ENCODE measurements at regions not wholly inside any gene's neighbourhood (a gene's known extent, or its start where the extent isn't known, plus 50 kb on each side); places are given as distances from the start of the nearest gene placed in this dataset.

- peaks cover 2% of the 10 kb centered on the region for H3K79me2 ChIP-seq (ENCODE audit: control insufficient read depth, insufficient read depth, low read length)
- H4K5ac ChIP-seq (ENCODE audit: low read length) = no peak overlapping the region
- H3K56ac ChIP-seq (ENCODE audit: low read length) = no peak overlapping the region
- no peak overlapping the region for H4K8ac ChIP-seq (ENCODE audit: low read depth, low read length)
- H2AK5ac ChIP-seq (ENCODE audit: low read length) = no peak overlapping the region
- H2BK5ac ChIP-seq (ENCODE audit: low read length) = no peak overlapping the region
- no peak overlapping the region for H3K9ac ChIP-seq (ENCODE audit: low read length)
- no peak overlapping the region for H3K27ac ChIP-seq (ENCODE audit: low read depth, low read length)
- no peaks in the 10 kb centered on the region for H3K79me1 ChIP-seq (ENCODE audit: low read length)
- no peak overlapping the region for H3K4me2 ChIP-seq (ENCODE audit: low read length)
- no peak overlapping the region for H3K23ac ChIP-seq (ENCODE audit: low read length)
- H3K36me3 ChIP-seq (ENCODE audit: control insufficient read depth, insufficient read depth, low read length) = no peaks in the 10 kb centered on the region
- no peak overlapping the region for H3K4me3 ChIP-seq (ENCODE audit: low read length)
- no peaks in the 10 kb centered on the region for H3K27me3 ChIP-seq (ENCODE audit: insufficient read depth, low read length, poor library complexity)
- H2BK120ac ChIP-seq (ENCODE audit: low read depth, low read length) = no peak overlapping the region
- H3K4me1 ChIP-seq (ENCODE audit: control insufficient read depth, low read depth, low read length) = peaks cover 4% of the 10 kb centered on the region
- DNase-seq = no peak
- no peak overlapping the region for H2BK15ac ChIP-seq (replicated peaks; ENCODE audit: low read depth)
- no peak overlapping the region for H3K18ac ChIP-seq (ENCODE audit: low read length)
- 100% methylated on average over 1 of the region's 2 CpGs for WGBS (ENCODE audit: extremely low coverage, insufficient coverage, low lambda C conversion rate)
- no peak overlapping the region for H3K4ac ChIP-seq (ENCODE audit: low read depth, low read length)
These were observed 90.5 kb upstream of the ARHGAP32 start for GRCh38 chr11:129282634-129283033.

DNA sequence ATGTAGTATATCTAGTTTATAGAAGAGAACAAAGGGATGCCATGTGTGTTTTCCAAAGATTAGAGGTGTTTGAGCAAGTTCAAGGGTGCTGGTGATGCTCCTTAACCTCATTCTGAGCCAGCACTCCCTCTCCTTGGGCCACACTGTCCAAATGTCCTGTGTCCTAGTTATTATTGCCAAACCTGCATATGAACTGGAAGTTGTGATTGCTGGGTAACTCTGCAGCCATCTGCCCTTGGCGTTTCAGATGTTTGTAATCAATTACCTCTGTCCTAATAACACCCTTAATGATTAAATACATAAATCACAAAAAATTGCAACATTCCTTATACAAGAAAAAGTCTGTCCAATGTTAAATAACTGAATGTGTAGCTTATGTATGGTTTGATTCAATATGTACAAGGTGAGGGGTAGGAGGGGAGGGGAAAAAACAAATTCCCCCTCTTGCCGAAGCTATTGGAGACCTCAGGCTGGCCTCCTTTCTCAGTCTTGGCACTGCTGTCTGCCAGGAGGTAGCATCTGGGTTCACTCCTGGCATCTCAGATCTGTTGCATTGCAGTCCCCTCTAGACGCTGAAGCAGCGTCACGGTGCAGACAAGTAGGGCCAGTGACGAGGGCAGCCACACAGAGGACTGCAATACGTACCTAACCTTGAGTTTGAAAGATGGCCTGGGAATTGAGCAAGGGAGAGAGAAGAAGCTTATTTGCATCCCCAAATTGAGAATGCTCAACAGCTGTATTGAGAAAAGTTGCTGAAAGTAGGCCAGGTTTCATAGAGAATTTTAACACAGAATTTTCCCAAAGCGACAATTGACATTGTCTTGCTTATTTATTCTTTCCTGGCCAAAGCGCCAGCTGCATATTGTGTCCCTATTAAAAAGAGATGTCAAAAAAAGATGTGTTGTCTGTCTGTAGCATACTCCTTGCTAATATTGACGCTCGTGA lies 89.6 kb upstream of the ARHGAP32 start:
- no peak overlapping the region for H3K4me3 ChIP-seq (ENCODE audit: low read length)
- H3K4me2 ChIP-seq (ENCODE audit: low read length) = no peak overlapping the region
- DNase-seq = no peak
- no peaks in the 10 kb centered on the region for H3K27me3 ChIP-seq (ENCODE audit: insufficient read depth, low read length, poor library complexity)
- H2BK120ac ChIP-seq (ENCODE audit: low read depth, low read length) = no peak overlapping the region
- peak overlapping the region; percentile 65 for H3K56ac ChIP-seq (ENCODE audit: low read length)
- no peak overlapping the region for H4K5ac ChIP-seq (ENCODE audit: low read length)
- H3K79me1 ChIP-seq (ENCODE audit: low read length) = peaks cover 3% of the 10 kb centered on the region
- no peak overlapping the region for H3K27ac ChIP-seq (ENCODE audit: low read depth, low read length)
- peak overlapping the region; percentile 29 for H2AK5ac ChIP-seq (ENCODE audit: low read length)
- no peak overlapping the region for H3K23ac ChIP-seq (ENCODE audit: low read length)
- H2BK15ac ChIP-seq (replicated peaks; ENCODE audit: low read depth) = no peak overlapping the region
- peaks cover 4% of the 10 kb centered on the region for H3K4me1 ChIP-seq (ENCODE audit: control insufficient read depth, low read depth, low read length)
- peaks cover 10% of the 10 kb centered on the region for H3K79me2 ChIP-seq (ENCODE audit: control insufficient read depth, insufficient read depth, low read length)
- no peaks in the 10 kb centered on the region for H3K36me3 ChIP-seq (ENCODE audit: control insufficient read depth, insufficient read depth, low read length)
- no peak overlapping the region for H3K9ac ChIP-seq (ENCODE audit: low read length)
- H3K18ac ChIP-seq (ENCODE audit: low read length) = no peak overlapping the region
- no CpG with 5 or more reads among the region's 11 CpGs for WGBS (ENCODE audit: extremely low coverage, insufficient coverage, low lambda C conversion rate)
- H2BK5ac ChIP-seq (ENCODE audit: low read length) = no peak overlapping the region
- H3K4ac ChIP-seq (ENCODE audit: low read depth, low read length) = no peak overlapping the region
- H4K8ac ChIP-seq (ENCODE audit: low read depth, low read length) = no peak overlapping the region

- Histone ChIP-seq H3K4ac (ENCODE audit: low read depth, low read length) (peak overlapping the region; percentile 25), H2BK5ac (ENCODE audit: low read length) (no peak overlapping the region), H3K56ac (ENCODE audit: low read length) (peak overlapping the region; percentile 95), H3K23ac (ENCODE audit: low read length) (peak overlapping the region; percentile 71), H2BK15ac (replicated peaks; ENCODE audit: low read depth) (no peak overlapping the region), H3K27me3 (ENCODE audit: insufficient read depth, low read length, poor library complexity) (no peaks in the 10 kb centered on the region), H3K9ac (ENCODE audit: low read length) (peak overlapping the region; percentile 72), H2BK120ac (ENCODE audit: low read depth, low read length) (no peak overlapping the region), H2AK5ac (ENCODE audit: low read length) (no peak overlapping the region), H3K18ac (ENCODE audit: low read length) (peak overlapping the region; percentile 20), H3K79me2 (ENCODE audit: control insufficient read depth, insufficient read depth, low read length) (peaks cover 16% of the 10 kb centered on the region), H3K4me2 (ENCODE audit: low read length) (peak overlapping the region; percentile 80), H4K5ac (ENCODE audit: low read length) (no peak overlapping the region), H3K36me3 (ENCODE audit: control insufficient read depth, insufficient read depth, low read length) (no peaks in the 10 kb centered on the region), H4K8ac (ENCODE audit: low read depth, low read length) (no peak overlapping the region), H3K4me1 (ENCODE audit: control insufficient read depth, low read depth, low read length) (peaks cover 4% of the 10 kb centered on the region), H3K4me3 (ENCODE audit: low read length) (peak overlapping the region; percentile 51), H3K79me1 (ENCODE audit: low read length) (peaks cover 3% of the 10 kb centered on the region), H3K27ac (ENCODE audit: low read depth, low read length) (no peak overlapping the region)
- no peak for DNase-seq
- WGBS (ENCODE audit: extremely low coverage, insufficient coverage, low lambda C conversion rate) = no CpG with 5 or more reads among the region's 16 CpGs
These were observed 88.1 kb upstream of the ARHGAP32 start for GRCh38 chr11:129280027-129280811.

DNA sequence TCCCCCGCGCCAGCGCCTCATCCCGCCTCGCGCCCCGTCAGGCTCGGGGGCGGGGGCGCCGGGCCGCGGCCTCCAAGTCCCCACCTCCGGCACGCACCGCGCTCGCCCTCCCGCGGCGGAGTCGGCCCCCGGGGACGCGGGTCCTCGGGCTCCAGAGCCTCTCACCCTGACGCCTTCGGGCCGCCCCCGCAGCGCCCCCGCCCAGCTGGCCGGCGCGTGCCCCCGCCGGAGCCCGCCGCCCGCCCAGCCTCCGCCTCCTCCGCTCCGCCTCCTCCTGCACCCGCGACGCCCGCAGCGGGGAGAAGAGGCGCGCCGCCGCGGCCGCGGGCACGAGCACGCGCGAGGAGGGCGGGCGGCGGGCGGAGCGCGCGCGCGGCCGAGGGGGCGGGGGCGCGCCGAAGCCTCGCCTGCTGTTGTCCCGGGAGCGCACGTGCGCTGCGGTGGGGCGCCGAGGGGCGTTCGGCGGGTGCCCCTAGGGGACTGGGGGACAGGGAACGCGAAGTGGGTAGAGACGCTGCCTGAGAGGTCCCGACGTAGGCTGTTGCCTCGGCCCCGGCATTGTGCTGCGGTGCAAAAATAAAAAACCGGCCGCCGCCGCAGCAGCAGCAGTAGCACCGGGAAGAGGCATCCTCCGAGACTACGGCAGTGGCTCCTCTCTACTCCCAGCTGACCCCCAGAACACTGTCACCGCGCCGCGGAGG lies 87.4 kb upstream of the ARHGAP32 start:
- no CpG with 5 or more reads among the region's 103 CpGs for WGBS (ENCODE audit: extremely low coverage, insufficient coverage, low lambda C conversion rate)
- peak; percentile 85 for DNase-seq

GRCh38 chr11:129278586-129279319 lies 86.6 kb upstream of the ARHGAP32 start:
- H3K79me1 ChIP-seq (ENCODE audit: low read length) = peaks cover 3% of the 10 kb centered on the region
- peak overlapping the region; percentile 48 for H2BK15ac ChIP-seq (replicated peaks; ENCODE audit: low read depth)
- no peak for DNase-seq
- H2AK5ac ChIP-seq (ENCODE audit: low read length) = no peak overlapping the region
- H2BK120ac ChIP-seq (ENCODE audit: low read depth, low read length) = peak overlapping the region; percentile 75
- peak overlapping the region; percentile 32 for H3K27ac ChIP-seq (ENCODE audit: low read depth, low read length)
- WGBS (ENCODE audit: extremely low coverage, insufficient coverage, low lambda C conversion rate) = no CpG with 5 or more reads among the region's 109 CpGs
- H3K18ac ChIP-seq (ENCODE audit: low read length) = peak overlapping the region; percentile 99
- peak overlapping the region; percentile 89 for H3K4ac ChIP-seq (ENCODE audit: low read depth, low read length)
- no peaks in the 10 kb centered on the region for H3K36me3 ChIP-seq (ENCODE audit: control insufficient read depth, insufficient read depth, low read length)
- H3K4me1 ChIP-seq (ENCODE audit: control insufficient read depth, low read depth, low read length) = peaks cover 4% of the 10 kb centered on the region
- H2BK5ac ChIP-seq (ENCODE audit: low read length) = no peak overlapping the region
- no peak overlapping the region for H4K5ac ChIP-seq (ENCODE audit: low read length)
- no peak overlapping the region for H3K23ac ChIP-seq (ENCODE audit: low read length)
- H3K56ac ChIP-seq (ENCODE audit: low read length) = peak overlapping the region; percentile 77
- H3K9ac ChIP-seq (ENCODE audit: low read length) = peak overlapping the region; percentile 74
- peak overlapping the region; percentile 82 for H3K4me2 ChIP-seq (ENCODE audit: low read length)
- peaks cover 19% of the 10 kb centered on the region for H3K79me2 ChIP-seq (ENCODE audit: control insufficient read depth, insufficient read depth, low read length)
- no peaks in the 10 kb centered on the region for H3K27me3 ChIP-seq (ENCODE audit: insufficient read depth, low read length, poor library complexity)
- peak overlapping the region; percentile 64 for H3K4me3 ChIP-seq (ENCODE audit: low read length)
- H4K8ac ChIP-seq (ENCODE audit: low read depth, low read length) = peak overlapping the region; percentile 84

More for the DNA sequence above, 87.4 kb upstream of the ARHGAP32 start:
- peak overlapping the region; percentile 72 for H3K9ac ChIP-seq (ENCODE audit: low read length)
- peaks cover 16% of the 10 kb centered on the region for H3K79me2 ChIP-seq (ENCODE audit: control insufficient read depth, insufficient read depth, low read length)
- H3K4me3 ChIP-seq (ENCODE audit: low read length) = peak overlapping the region; percentile 51
- peak overlapping the region; percentile 70 for H3K4ac ChIP-seq (ENCODE audit: low read depth, low read length)
- peak overlapping the region; percentile 71 for H3K23ac ChIP-seq (ENCODE audit: low read length)
- no peak overlapping the region for H4K5ac ChIP-seq (ENCODE audit: low read length)
- peaks cover 4% of the 10 kb centered on the region for H3K4me1 ChIP-seq (ENCODE audit: control insufficient read depth, low read depth, low read length)
- peaks cover 3% of the 10 kb centered on the region for H3K79me1 ChIP-seq (ENCODE audit: low read length)
- peak overlapping the region; percentile 75 for H2BK120ac ChIP-seq (ENCODE audit: low read depth, low read length)
- H3K27ac ChIP-seq (ENCODE audit: low read depth, low read length) = peak overlapping the region; percentile 32
- peak overlapping the region; percentile 99 for H3K18ac ChIP-seq (ENCODE audit: low read length)
- H3K56ac ChIP-seq (ENCODE audit: low read length) = peak overlapping the region; percentile 95
- H2AK5ac ChIP-seq (ENCODE audit: low read length) = no peak overlapping the region
- peak overlapping the region; percentile 80 for H3K4me2 ChIP-seq (ENCODE audit: low read length)
- H3K27me3 ChIP-seq (ENCODE audit: insufficient read depth, low read length, poor library complexity) = no peaks in the 10 kb centered on the region
- no peaks in the 10 kb centered on the region for H3K36me3 ChIP-seq (ENCODE audit: control insufficient read depth, insufficient read depth, low read length)
- no peak overlapping the region for H2BK15ac ChIP-seq (replicated peaks; ENCODE audit: low read depth)
- H4K8ac ChIP-seq (ENCODE audit: low read depth, low read length) = peak overlapping the region; percentile 84
- no peak overlapping the region for H2BK5ac ChIP-seq (ENCODE audit: low read length)

Measured in mesendoderm (in vitro differentiated cells).